Activated CD4-positive, alpha-beta T cell treated with anti-CD3 and anti-CD28 coated beads, Interleukin-10, Interleukin-2, amounts not matched to agents 100 ng/mL and 50 ng/mL, durations not matched to agents 16 hours and 8 hours (primary cell): ENCODE measurements at regions not wholly inside any gene's neighbourhood (a gene's known extent, or its start where the extent isn't known, plus 50 kb on each side); places are given as distances from the start of the nearest gene placed in this dataset.
"Not testable (repeated sequence)": the region's sequence is repeated elsewhere in the genome, so short reads cannot be mapped to it uniquely, and the experiment has no call there.

Experiments used
- DNase-seq: peaks from one replicate; pipeline ENCODE4 v3.0.0-alpha.2; 2020

DNA sequence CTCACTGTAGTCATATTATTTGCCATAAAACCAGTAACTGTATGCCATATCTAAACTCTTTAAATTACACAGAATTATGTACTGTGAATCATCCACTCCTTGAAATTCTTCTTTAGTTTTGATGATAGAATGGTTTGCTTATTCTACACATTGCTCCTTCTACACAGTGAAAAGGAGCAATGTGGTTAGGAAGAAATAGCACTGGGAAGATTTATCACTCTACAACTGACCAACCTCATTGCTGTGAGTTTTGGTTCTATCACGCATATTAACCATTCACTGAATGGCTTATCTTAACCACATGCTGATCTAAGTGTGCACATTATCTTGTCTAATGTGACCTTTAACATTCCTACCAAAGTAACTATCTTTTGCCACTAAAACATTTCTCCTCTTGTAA lies 415.7 kb upstream of the NDST4 start:
- DNase-seq = no peak

GRCh38 chr4:115519476-115519875 lies 406.1 kb upstream of the NDST4 start:
- not testable (repeated sequence) for DNase-seq

DNA sequence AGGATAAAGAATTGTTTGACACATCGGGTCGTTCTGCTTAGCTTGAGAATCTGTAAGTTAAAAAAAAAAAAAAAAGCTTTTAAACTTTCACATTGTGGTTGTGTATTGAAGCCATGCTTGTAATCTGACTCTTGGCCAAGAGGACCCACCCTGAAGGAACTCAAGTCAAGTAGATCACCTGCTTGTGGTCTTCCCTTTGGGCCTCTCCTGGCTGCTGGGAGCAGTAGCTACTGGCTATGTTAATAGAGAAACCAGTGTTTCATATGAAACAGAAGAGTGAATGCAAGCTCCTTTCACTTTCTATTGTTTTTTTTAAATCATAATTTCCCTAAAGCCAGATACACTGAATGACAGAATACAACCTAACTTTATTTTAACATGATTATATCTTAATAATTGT lies 402.4 kb upstream of the NDST4 start:
- no peak for DNase-seq

DNA sequence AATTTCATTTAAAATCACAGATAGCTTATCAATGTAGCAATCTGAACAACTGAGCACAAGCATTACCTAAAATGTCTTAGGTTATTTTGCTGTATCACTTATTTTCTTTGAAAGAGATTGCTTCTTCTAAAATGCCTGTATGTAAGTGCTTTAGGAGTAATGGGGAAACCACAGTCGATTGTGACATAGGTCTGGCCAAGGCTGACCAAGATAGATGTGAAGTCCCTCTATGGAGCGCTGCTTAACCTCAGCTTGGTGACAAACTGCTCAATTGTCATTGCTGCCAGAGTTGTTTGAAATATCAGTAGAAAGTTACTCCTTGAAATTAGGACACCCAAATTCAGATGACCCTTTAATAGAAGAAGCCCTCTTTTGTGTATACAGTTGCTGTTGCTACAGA lies 401.9 kb upstream of the NDST4 start:
- no peak for DNase-seq

DNA sequence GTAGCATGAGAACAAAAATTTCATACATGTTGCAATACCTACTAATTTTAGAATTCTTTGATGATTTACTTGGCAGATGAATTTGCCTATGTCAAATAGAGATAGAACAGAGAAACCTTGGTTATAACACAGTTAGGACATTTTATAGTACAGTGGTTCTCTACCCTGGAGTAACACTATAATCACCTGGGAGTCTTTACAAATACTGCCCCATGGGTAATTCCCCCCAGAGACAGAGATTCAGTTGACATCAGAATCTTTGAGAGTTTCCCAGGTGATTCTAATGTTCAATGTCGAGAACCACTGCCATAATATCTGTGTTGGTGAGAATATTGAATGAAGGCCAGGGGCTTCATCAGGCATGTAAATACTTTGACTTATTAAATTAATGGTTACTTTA lies 401.3 kb upstream of the NDST4 start:
- no peak for DNase-seq

- DNase-seq = no peak
Observed at GRCh38 chr4:115505326-115505725, 391.9 kb upstream of the NDST4 start.

- DNase-seq = no peak
Observed at GRCh38 chr4:115501656-115502055, 388.2 kb upstream of the NDST4 start.

- DNase-seq = not testable (repeated sequence)
Observed at GRCh38 chr4:115493770-115494169, 380.4 kb upstream of the NDST4 start.

DNA sequence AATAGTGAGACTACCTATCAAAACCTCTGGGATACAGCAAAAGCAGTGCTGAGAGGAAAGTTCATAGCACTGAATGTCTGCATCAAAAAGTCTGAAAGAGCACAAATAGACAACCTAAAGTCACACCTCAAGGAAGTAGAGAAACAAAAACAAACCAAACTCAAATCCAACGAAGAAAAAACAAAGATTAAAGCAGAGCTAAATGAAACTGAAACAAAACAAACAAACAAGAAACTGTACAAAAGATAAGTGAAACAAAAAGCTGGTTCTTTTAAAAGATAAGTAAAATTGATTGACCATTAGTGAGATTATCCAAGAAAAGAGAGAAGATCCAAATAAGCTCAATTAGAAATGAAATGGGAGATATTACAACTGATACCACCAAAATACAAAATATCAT lies 378.3 kb upstream of the NDST4 start:
- DNase-seq = no peak

- no peak for DNase-seq
Observed at GRCh38 chr4:115489279-115489678, 375.9 kb upstream of the NDST4 start.

DNA sequence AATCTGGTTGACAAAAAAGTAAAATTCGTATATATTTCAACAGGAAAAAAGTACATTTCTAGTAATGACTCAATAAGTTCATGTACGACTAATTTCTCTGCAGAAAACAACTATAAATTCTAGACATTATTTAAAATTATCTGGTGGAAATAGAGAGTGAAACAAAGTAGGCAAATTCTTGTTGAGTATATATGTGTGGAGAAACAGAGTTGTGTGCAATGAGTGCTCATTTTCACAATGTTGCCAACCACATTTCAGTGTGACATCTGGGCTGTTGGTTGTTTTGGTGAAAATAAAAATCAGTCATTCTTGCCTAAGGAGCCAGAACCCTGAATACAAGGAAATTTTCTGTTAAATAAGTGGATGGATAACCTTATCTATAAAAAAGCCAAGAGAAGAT lies 372.0 kb upstream of the NDST4 start:
- DNase-seq = no peak

DNA sequence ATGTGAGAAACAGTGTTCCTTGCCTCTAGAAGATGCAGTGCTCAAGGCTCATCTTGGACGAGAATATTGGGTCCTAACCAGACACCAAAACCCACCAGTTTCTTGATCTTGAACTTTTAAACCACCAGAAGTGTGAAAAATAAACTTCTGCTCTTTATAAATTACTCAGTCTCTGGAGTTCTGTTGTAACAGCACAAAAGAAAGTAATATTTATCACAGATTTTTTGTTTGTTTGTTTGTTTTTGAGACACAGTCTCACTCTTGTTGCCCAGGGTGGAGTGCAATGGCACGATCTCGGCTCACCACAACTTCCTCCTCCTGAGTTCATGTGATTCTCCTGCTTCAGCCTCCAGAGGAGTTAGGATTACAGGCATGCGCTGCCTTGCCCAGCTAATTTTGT lies 371.1 kb upstream of the NDST4 start:
- DNase-seq = no peak

- no peak for DNase-seq
Observed at GRCh38 chr4:115470763-115471162, 357.3 kb upstream of the NDST4 start.

- not testable (repeated sequence) for DNase-seq
Observed at GRCh38 chr4:115459301-115459700, 345.9 kb upstream of the NDST4 start.

DNA sequence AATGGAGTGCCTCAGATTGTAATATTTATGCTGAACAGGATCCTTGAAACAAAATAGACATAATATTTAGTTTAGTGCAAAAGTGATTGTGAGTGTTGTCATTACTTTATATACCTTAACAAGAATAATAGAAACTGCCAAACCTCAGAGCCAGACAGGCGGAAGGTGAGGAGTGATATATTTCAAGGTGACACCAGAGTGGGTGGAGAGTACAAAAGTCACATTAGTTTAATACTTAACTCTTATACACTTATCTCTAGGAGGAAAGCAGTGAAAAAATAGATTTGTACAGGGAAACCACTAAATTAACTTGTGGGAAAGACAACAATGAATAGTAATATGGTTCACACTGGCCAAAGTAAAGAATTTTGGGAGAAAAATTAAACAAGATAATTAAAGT lies 342.8 kb upstream of the NDST4 start:
- DNase-seq = no peak

GRCh38 chr4:115454228-115454627 lies 340.8 kb upstream of the NDST4 start:
- no peak for DNase-seq

DNA sequence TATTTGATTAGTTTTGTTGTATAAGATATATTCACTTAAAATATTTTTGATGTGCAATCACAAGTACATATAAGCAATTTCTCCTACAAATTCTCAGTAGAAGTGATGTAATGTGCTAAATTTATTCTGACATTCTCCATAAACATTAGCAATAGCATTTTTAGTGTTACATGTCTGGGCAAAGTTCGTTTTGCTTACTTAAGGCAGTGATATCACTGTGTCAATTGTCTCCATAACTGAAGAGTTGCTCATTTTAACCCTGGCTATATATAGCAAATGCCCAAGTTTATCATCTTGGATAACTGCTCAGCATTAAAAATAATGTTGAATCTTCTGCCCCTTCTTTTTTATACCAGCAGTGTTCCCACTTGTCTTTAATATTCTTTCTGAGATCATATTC lies 340.0 kb upstream of the NDST4 start:
- DNase-seq = no peak

- not testable (repeated sequence) for DNase-seq
Observed at GRCh38 chr4:115452229-115452628, 338.8 kb upstream of the NDST4 start.

- DNase-seq = no peak
Observed at GRCh38 chr4:115437739-115438138, 324.3 kb upstream of the NDST4 start.

DNA sequence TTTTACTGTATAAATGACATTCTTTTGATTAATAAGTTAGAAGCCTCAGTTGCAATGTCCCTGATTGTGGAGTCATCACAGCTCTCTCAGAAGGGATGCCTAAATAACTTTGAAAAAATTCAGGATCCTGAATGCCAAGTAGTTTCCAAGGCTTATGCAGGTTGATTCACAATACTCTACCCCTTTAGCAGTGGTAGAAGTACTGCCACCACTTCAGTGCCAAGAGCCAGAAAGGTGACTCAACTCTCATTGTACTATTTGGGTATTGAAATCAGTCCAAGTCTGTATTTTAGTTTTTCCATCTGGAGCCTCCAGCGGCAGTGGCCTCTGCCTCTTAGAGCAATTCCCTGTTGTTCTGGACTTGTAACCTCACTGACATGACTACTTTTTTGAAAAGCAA lies 320.1 kb upstream of the NDST4 start:
- no peak for DNase-seq

GRCh38 chr4:115430024-115430423 lies 316.6 kb upstream of the NDST4 start:
- DNase-seq = no peak

DNA sequence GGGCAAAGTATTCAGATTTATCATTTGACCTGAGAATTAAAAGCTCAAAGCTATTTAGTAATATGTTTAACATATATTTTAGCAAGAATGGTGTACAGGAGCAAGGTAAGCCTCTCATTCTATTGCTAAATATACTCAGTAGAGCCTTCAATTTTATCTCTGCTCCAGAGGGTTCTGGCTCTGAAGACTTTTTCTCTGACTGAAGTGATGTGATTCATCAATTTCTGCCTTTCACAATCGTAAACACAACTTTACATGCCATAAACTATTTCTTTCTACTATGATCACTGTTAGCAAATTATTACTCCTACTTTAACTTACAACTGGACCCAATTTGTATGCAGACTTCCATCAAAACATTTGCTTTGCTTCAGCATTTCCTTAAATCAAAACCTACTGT lies 315.0 kb upstream of the NDST4 start:
- DNase-seq = no peak

GRCh38 chr4:115424852-115425251 lies 311.4 kb upstream of the NDST4 start:
- DNase-seq = no peak

- DNase-seq = no peak
Observed at GRCh38 chr4:115418635-115419396, 305.4 kb upstream of the NDST4 start.

GRCh38 chr4:115396034-115396433 lies 282.6 kb upstream of the NDST4 start:
- no peak for DNase-seq
